ENCODE measurements at regions not wholly inside any gene's neighbourhood (a gene's known extent, or its start where the extent isn't known, plus 50 kb on each side); places are given as distances from the start of the nearest gene placed in this dataset.

- DNase-seq (ENCODE audit: low read depth, low spot score) (no peak), ATAC-seq (no peak)
- H3K4me2 ChIP-seq (ENCODE audit: low read length) = no peak overlapping the region
- H3K79me2 ChIP-seq (ENCODE audit: insufficient read depth, low read length) = no peaks in the 10 kb centered on the region
- no peak overlapping the region for H2AFZ ChIP-seq (ENCODE audit: low read depth, low read length, poor library complexity, severe bottlenecking)
- intact Hi-C loops (cut with micrococcal nuclease) = no loop called here
- ChIA-PET RAD21 (ENCODE audit: low non-redundant PET in 1 of 2, low total read pairs in 2 of 2, uncharacterized antibody in 2 of 2, unreplicated experiment in 2 of 2) (no interaction called here), CTCF (no interaction called here), POLR2A (no interaction called here)
- peaks cover 31% of the 10 kb centered on the region for H3K27me3 ChIP-seq (ENCODE audit: insufficient read depth, low read length)
- no peak overlapping the region for H3K9ac ChIP-seq (ENCODE audit: low read length)
- H3K4me1 ChIP-seq (ENCODE audit: control insufficient read depth in 1 of 2, insufficient read depth in 2 of 2, low read length in 2 of 2) = no peaks in the 10 kb centered on the region
- H3K27ac ChIP-seq (ENCODE audit: low read depth, low read length) = no peak overlapping the region
- no peak for TF ChIP-seq CTCF (IDR thresholded peaks at IDR 0.05 in 2 of 3, conservative IDR thresholded peaks at IDR 0.05 in 1 of 3; ENCODE audit: borderline replicate concordance in 1 of 3, insufficient read depth in 1 of 3, low read depth in 2 of 3, low read length in 2 of 3)
- no peak for TF ChIP-seq JUND (IDR thresholded peaks at IDR 0.05)
- TF ChIP-seq SP1 (IDR thresholded peaks at IDR 0.05; ENCODE audit: low read depth) = no peak
- TF ChIP-seq ATF3 (IDR thresholded peaks at IDR 0.05) = no peak
- TF ChIP-seq REST (IDR thresholded peaks at IDR 0.05; ENCODE audit: low read depth) = no peak
- H3K9me2 ChIP-seq (ENCODE audit: insufficient read depth) = no peaks in the 10 kb centered on the region
- no peak overlapping the region for H3K4me3 ChIP-seq (replicated peaks in 1 of 2; ENCODE audit: low read depth in 1 of 2, low read length in 2 of 2)
- H4K20me1 ChIP-seq (ENCODE audit: insufficient read depth) = no peaks in the 10 kb centered on the region
- BruUV-seq (replicated peaks) = no TSS peak
- no peaks in the 10 kb centered on the region for H3K9me3 ChIP-seq (ENCODE audit: control insufficient read depth in 1 of 2, insufficient read depth in 1 of 2, low read depth in 1 of 2, low read length in 2 of 2)
- no peaks in the 10 kb centered on the region for H3K36me3 ChIP-seq (ENCODE audit: control insufficient read depth in 1 of 2, insufficient read depth in 2 of 2, low read length in 2 of 2)
These were observed 224.7 kb downstream of the SREK1 start for GRCh38 chr5:66368811-66369210.
